ENCODE measurements at regions not wholly inside any gene's neighbourhood (a gene's known extent, or its start where the extent isn't known, plus 50 kb on each side); places are given as distances from the start of the nearest gene placed in this dataset.
"Not testable (repeated sequence)": the region's sequence is repeated elsewhere in the genome, so short reads cannot be mapped to it uniquely, and the experiment has no call there.

- Histone ChIP-seq H3K9me3 (ENCODE audit: insufficient read depth, low read length) (no peaks in the 10 kb centered on the region), H3K79me2 (ENCODE audit: insufficient read depth, low read length) (no peaks in the 10 kb centered on the region), H3F3A (ENCODE audit: insufficient read depth) (no peaks in the 10 kb centered on the region), H3K9me2 (replicated peaks; ENCODE audit: insufficient read depth, low read length) (no peaks in the 10 kb centered on the region), H4K20me1 (ENCODE audit: low read depth, low read length) (no peaks in the 10 kb centered on the region), H3K4me2 (ENCODE audit: low read depth, low read length, poor library complexity, severe bottlenecking) (no peak overlapping the region), H3K27ac (ENCODE audit: low read depth, low read length) (no peak overlapping the region), H3K36me3 (ENCODE audit: low read length) (no peaks in the 10 kb centered on the region), H3K4me3 (ENCODE audit: insufficient read depth, low read length, poor library complexity, severe bottlenecking) (no peak overlapping the region), H2AFZ (ENCODE audit: low read depth, low read length, severe bottlenecking) (no peak overlapping the region), H3K9ac (ENCODE audit: low read length) (no peak overlapping the region), H3K27me3 (ENCODE audit: low read length) (no peaks in the 10 kb centered on the region)
- TF ChIP-seq, protein P1, sequence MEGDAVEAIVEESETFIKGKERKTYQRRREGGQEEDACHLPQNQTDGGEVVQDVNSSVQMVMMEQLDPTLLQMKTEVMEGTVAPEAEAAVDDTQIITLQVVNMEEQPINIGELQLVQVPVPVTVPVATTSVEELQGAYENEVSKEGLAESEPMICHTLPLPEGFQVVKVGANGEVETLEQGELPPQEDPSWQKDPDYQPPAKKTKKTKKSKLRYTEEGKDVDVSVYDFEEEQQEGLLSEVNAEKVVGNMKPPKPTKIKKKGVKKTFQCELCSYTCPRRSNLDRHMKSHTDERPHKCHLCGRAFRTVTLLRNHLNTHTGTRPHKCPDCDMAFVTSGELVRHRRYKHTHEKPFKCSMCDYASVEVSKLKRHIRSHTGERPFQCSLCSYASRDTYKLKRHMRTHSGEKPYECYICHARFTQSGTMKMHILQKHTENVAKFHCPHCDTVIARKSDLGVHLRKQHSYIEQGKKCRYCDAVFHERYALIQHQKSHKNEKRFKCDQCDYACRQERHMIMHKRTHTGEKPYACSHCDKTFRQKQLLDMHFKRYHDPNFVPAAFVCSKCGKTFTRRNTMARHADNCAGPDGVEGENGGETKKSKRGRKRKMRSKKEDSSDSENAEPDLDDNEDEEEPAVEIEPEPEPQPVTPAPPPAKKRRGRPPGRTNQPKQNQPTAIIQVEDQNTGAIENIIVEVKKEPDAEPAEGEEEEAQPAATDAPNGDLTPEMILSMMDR (IDR thresholded peaks at IDR 0.05; ENCODE audit: insufficient read depth, low read length, poor library complexity, severe bottlenecking) = no peak
- no peak for TF ChIP-seq EZH2phosphoT487 (conservative IDR thresholded peaks at IDR 0.05; ENCODE audit: low read length)
Measured at GRCh38 chr12:97876780-97877179, 414.2 kb downstream of the RMST start.

DNA sequence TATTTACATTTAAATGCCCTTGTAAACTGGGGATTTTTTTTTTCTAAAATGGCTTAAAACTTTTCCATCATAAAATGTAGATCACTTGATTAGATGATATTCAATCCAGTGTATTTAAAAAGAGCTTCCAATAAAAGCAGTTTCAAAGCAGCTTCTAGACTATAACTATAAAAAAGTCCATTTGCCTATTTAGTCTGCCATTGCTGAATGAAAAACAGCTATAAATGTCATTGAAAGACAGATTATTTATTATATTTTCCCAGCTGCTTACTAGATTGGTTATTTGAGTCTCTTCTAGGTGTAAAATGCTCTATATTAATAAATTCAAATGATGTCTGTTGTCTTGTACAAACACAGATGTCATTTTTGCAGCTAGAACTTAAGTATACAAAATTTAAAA is 414.8 kb downstream of the RMST start:
- TF ChIP-seq, protein P1 (IDR thresholded peaks at IDR 0.05; ENCODE audit: insufficient read depth, low read length, poor library complexity, severe bottlenecking) = no peak
- no peak for TF ChIP-seq EZH2phosphoT487 (conservative IDR thresholded peaks at IDR 0.05; ENCODE audit: low read length)
- Histone ChIP-seq H3K4me3 (ENCODE audit: insufficient read depth, low read length, poor library complexity, severe bottlenecking) (no peak overlapping the region), H3F3A (ENCODE audit: insufficient read depth) (no peaks in the 10 kb centered on the region), H3K9ac (ENCODE audit: low read length) (no peak overlapping the region), H3K79me2 (ENCODE audit: insufficient read depth, low read length) (no peaks in the 10 kb centered on the region), H2AFZ (ENCODE audit: low read depth, low read length, severe bottlenecking) (no peak overlapping the region), H3K9me3 (ENCODE audit: insufficient read depth, low read length) (no peaks in the 10 kb centered on the region), H3K27ac (ENCODE audit: low read depth, low read length) (no peak overlapping the region), H4K20me1 (ENCODE audit: low read depth, low read length) (no peaks in the 10 kb centered on the region), H3K36me3 (ENCODE audit: low read length) (no peaks in the 10 kb centered on the region), H3K9me2 (replicated peaks; ENCODE audit: insufficient read depth, low read length) (no peaks in the 10 kb centered on the region), H3K27me3 (ENCODE audit: low read length) (no peaks in the 10 kb centered on the region), H3K4me2 (ENCODE audit: low read depth, low read length, poor library complexity, severe bottlenecking) (no peak overlapping the region)

DNA sequence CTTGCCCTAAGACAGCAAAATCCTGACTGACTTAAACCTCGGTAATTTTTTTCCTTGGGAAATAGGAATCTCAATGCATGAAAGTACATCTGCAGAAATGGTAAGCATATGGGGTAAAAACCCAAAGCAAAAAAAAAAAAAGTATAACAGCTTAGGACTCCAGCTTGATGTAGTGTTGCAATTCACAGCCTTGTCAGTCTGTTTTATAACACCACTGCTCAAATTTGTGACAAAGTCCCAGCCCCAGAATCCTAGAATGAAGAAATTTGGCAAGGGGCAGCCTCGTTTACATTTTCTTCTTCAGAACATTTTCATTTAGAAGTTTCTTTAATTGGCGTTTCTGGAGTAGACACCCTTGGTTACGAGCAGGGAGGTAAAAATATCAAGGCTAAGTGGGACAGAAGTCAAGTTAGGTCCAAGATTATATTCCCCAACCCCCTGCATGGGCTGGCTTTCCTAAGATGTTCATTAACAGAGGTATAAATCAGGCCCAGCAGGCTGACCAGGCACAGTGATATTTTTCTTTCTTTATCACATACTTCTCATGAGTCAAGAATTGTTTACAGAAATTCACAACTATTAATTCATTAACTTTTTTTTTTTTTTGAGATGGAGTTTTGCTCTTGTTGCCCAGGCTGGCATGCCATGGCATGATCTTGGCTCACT is 424.0 kb downstream of the RMST start:
- Histone ChIP-seq H3K4me2 (ENCODE audit: low read depth, low read length, poor library complexity, severe bottlenecking) (no peak overlapping the region), H3K9me2 (replicated peaks; ENCODE audit: insufficient read depth, low read length) (no peaks in the 10 kb centered on the region), H2AFZ (ENCODE audit: low read depth, low read length, severe bottlenecking) (no peak overlapping the region), H3K79me2 (ENCODE audit: insufficient read depth, low read length) (no peaks in the 10 kb centered on the region), H4K20me1 (ENCODE audit: low read depth, low read length) (no peaks in the 10 kb centered on the region), H3K36me3 (ENCODE audit: low read length) (no peaks in the 10 kb centered on the region), H3K4me3 (ENCODE audit: insufficient read depth, low read length, poor library complexity, severe bottlenecking) (no peak overlapping the region), H3F3A (ENCODE audit: insufficient read depth) (no peaks in the 10 kb centered on the region), H3K9me3 (ENCODE audit: insufficient read depth, low read length) (no peaks in the 10 kb centered on the region), H3K27ac (ENCODE audit: low read depth, low read length) (no peak overlapping the region), H3K27me3 (ENCODE audit: low read length) (no peaks in the 10 kb centered on the region), H3K9ac (ENCODE audit: low read length) (no peak overlapping the region)
- TF ChIP-seq, protein P1 (IDR thresholded peaks at IDR 0.05; ENCODE audit: insufficient read depth, low read length, poor library complexity, severe bottlenecking) = no peak

DNA sequence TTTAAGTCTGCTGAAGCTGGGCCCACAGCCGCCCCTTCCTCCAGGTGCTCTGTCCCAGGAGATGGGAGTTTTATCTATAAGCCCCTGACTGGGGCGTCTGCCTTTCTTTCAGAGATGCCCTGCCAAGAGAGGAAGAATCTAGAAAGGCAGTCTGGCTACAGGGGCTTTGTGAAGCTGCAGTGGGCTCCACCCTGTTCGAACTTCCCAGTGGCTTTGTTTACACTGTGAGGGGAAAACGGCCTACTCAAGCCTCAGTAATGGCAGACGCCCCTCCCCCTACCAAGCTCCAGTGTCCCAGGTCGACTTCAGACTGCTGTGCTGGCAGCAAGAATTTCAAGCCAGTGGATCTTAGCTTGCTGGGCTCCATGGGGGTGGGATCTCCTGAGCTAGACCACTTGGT is 435.3 kb downstream of the RMST start:
- H3K27me3 ChIP-seq (ENCODE audit: low read length); H3K9me3 ChIP-seq (ENCODE audit: insufficient read depth, low read length); H3K4me2 ChIP-seq (ENCODE audit: low read depth, low read length, poor library complexity, severe bottlenecking); H2AFZ ChIP-seq (ENCODE audit: low read depth, low read length, severe bottlenecking); H3K9ac ChIP-seq (ENCODE audit: low read length); H3K27ac ChIP-seq (ENCODE audit: low read depth, low read length); H3F3A ChIP-seq (ENCODE audit: insufficient read depth); H3K79me2 ChIP-seq (ENCODE audit: insufficient read depth, low read length); H3K4me3 ChIP-seq (ENCODE audit: insufficient read depth, low read length, poor library complexity, severe bottlenecking); H4K20me1 ChIP-seq (ENCODE audit: low read depth, low read length); H3K36me3 ChIP-seq (ENCODE audit: low read length); H3K9me2 ChIP-seq (replicated peaks; ENCODE audit: insufficient read depth, low read length): not testable (repeated sequence)
